Stimulated activated CD8-positive, alpha-beta memory T cell treated with anti-CD3 and anti-CD28 coated beads, Interleukin-4, amount 100 ng/mL, for 1 hour (primary cell): ENCODE measurements at regions not wholly inside any gene's neighbourhood (a gene's known extent, or its start where the extent isn't known, plus 50 kb on each side); places are given as distances from the start of the nearest gene placed in this dataset.
"Not testable (repeated sequence)": the region's sequence is repeated elsewhere in the genome, so short reads cannot be mapped to it uniquely, and the experiment has no call there.

Source experiments
- DNase-seq, 2 donors: peaks; one replicate each; pipeline ENCODE4 v3.0.0-alpha.2; 2020; ENCODE audit warnings: low read depth in 2 of 2, low spot score in 1 of 2

DNA sequence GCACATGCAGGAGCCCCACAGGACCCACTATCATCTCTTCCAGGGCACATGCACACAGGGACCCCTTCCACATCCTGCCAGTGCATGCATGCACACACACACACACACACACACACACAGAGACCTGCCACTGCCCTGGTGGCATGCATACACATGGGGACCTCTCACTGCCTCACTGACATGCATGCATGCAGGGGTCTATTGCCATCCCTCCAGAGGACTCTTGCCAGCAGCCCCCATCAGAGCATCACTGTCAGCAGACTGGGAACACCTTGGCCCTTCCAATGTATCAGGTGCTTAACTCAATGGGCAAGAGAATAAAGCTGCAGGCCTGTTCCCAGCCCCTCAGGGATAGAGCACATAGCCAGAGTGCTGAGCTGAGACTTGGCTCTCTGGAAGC, 433.6 kb upstream of the PPP1R2C start:
- no peak for DNase-seq

- no peak for DNase-seq
Observed at GRCh38 chrX:43218198-43218597, 437.9 kb upstream of the MAOA start.

DNA sequence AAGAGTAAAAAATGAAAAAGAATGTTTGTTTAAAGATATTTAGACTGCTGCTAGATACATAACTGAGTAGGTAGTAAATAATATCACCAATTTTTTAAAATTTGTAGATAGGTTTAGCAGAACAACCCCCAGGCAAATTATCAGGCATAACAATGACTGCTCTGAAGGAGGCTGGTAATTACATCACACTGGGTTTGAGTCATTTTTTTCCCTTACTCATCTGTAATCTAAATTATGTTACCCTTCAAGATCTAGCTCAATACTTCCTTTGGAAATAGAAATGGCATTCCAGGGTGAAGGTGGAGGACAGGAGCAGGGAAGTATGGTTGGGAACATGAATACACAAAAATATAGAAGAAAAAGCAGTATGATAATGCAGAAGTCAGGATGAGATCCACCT, 431.6 kb upstream of the MAOA start:
- DNase-seq = no peak

GRCh38 chrX:43225626-43226328, 430.3 kb upstream of the MAOA start:
- no peak for DNase-seq

- no peak for DNase-seq
Observed at GRCh38 chrX:43238461-43238945, 417.6 kb upstream of the MAOA start.

DNA sequence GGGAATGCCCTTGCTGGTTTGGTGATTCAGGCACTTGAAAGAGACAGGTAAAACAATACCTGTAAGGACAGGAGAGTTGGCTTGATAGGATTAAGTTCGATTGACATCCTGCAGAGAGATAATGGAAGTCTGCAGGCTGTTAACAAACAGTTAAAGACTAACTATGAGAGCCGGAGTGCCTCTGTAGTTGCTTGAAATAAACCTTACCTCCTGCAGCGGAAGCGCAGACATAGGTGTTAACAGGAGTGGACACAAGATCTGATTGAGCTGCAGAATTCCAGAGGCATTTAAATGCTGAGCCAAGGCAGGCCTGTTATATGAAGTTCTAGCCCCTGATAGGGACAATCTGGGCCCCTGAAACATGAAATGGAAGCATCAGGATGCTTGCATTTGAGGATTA, 416.7 kb upstream of the MAOA start:
- DNase-seq = no peak

DNA sequence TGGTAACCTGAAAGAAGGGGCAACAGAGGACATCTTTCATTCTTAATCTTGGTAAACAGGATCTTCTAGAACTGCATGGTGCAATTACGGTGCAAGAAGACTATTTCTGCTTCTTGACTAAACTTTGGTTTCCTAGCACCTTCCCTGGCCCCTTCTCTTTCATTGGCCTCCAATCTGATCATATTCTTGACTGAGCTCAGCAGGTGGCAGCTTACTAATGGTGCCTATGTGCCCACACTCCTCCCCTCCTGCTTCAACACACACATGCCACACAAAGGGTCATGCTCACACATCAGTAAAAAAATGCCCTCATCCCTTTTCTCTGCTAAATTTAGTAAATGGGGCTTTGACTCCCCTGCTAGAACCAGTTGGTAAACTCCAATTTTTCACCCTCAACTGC, 400.5 kb upstream of the MAOA start:
- DNase-seq = no peak

DNA sequence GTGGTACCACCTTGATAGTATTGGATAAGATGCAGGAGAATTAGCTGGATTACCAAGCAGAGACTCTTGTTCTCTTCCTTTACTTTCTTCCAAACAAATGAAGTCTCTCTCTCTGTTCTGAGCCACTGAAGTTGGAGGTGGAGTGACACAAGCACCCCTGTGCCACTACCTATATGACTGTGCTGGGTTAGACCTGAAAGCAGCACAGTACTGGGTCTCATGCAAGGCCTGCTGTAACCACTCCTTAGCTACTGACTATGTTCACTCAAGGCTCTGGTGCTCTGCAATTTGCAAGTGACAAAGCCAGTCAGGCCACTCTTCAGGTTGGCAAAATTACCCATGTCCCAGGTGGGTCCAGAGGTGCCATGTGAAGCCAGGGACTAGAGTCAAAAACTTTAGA, 389.6 kb upstream of the MAOA start:
- no peak for DNase-seq

DNA sequence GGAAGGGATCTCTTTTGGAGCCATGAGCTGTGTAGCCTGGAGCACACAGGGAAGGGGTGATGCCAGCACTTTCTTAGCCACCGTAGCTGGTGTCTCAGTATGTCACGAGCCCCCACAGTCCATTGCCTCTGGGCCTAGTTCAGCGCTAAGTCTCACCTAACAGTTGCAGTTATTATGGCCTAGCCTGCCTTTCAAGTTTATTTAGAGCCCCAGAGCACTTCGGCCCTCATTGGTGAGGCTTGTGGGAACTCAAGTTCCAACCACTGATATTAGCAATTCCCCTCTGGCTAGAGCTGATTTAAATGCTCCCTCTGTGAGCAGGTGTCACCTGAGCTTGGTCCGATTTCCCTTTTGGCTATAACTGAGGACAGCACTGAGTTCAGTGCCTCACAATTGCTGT, 388.4 kb upstream of the MAOA start:
- no peak for DNase-seq

DNA sequence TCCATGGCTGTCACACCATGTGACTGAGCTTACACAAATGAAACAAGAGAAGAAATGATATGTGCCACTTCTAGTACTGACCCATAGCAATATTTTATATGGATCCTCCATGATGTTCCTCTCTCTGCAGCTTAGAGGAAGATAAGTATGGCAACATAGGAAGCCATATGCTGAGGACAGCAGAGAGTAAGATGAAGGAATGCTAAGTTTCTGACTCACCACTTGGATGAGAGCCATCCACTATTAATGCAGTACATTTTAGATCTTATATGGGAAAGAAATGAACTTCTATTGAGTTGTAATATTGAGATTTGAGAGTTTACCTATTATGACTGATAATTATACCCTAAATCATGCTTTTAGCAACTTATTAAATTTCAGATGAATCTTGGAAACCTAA, 386.9 kb upstream of the MAOA start:
- no peak for DNase-seq

DNA sequence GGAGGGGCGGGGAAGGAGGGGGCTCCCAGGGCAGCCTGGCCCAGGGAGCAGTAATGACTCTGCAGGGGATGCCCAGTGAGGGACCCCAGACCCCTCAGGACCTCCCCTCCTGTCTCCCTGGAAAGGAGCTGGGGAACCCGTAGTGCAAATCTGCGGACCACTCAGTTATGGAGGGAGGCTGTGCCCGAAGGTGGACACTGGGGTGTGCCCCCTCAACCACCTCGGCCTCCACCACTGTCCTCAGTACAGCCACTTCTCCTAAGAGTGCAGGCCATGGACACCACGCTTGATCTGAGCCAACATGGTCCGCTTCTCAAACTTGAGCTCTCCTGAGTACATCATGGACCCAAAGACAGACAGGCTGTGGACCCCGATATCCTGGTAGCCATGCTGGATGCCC, 378.2 kb upstream of the MAOA start:
- DNase-seq = no peak

- no peak for DNase-seq
Observed at GRCh38 chrX:43278440-43278839, 377.7 kb upstream of the MAOA start.

DNA sequence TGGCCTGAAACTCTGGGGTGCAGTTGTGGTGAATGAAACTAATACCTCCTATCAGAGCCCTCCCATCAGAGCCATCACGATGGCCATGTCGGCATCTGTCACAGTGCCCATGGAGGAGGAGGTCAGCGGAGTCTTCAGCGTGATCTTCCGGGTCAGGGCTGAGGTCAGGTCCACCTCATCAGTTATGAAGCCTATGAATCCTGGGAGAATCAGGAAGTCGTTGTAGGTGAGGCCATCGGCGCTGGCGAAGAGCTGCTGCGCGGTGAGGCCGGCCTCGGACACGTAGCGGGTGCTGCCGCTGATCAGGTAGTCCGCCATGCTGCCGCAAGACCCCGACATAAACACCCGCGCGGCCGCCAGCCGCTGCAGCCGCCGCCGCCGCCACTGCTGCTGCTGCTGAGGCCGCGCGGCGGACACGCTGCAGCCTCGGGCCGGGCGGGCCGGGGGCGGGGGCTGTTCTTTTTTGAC, 376.7 kb upstream of the MAOA start:
- DNase-seq = no peak

DNA sequence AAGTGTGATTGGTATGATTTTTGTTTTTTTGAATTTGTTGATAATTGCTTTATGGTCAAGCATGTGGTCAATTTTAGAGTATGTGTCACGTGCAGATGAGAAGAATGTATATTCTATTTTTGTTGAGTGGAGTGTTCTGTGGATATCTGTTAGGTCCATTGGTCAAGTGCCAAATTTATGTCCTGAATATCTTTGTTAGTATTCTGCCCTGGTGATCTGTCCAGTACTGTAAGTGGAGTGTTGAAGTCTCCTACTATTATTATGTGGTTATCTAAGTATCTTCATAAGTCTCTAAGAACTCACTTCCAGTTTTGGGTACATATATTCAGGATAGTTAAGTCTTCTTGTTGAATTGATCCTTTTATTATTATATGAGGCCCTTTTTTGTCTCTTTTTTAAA, 372.9 kb upstream of the MAOA start:
- DNase-seq = no peak

DNA sequence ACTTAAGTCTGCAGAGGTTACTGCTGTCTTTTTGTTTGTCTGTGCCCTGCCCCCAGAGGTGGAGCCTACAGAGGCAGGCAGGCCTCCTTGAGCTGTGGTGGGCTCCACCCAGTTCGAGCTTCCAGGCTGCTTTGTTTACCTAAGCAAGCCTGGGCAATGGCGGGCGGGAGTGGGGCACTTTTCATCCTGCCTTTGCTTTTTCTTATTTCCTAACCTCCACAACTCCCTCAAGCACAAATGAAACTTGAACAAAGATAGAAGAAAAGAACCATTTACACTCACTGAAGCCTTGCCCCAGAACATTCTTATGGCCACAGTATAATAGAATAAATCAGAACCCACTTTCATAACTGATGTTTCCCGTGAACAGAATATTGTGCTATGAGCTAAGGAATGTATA, 344.5 kb upstream of the MAOA start:
- DNase-seq = not testable (repeated sequence)

DNA sequence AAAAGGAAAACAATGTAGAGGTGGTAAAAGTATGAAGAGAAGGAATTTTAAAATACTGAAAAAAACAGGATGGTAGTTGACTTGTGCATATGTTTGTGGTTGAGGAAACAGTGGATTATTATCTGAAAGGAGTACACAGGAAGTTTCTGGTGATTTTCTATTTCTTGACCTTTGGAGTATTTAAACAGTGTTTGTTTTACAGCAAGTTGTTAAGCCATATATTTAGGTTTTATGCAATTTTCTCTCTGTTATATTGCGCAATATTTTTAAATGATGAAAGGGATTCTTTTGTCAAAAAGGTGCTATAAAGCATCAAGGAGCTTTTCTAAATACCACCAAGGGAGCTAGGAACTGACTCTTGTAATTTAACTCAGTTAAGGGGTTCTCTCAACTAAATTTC, 343.1 kb upstream of the MAOA start:
- DNase-seq = no peak

GRCh38 chrX:43314525-43314924, 341.6 kb upstream of the MAOA start:
- no peak for DNase-seq

DNA sequence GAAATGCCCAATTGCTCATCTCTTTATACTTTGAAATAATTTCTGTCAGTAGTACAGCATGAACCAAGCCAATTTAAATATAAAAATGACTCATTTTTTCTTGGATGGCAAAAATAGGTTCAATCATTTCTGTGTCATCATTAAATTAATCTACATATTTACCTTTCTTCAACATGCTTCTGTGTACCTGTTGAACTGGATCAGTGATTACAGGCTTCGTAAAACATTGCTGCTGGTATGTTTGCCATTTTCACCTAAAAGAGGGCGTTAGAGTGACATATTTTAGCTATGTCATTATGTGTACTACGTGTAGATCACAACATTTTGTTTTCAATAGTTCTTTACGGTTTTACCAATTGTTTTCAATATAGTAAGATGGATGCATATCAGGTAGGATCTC, 340.5 kb upstream of the MAOA start:
- no peak for DNase-seq

- no peak for DNase-seq
Observed at GRCh38 chrX:43316146-43316545, 340.0 kb upstream of the MAOA start.

DNA sequence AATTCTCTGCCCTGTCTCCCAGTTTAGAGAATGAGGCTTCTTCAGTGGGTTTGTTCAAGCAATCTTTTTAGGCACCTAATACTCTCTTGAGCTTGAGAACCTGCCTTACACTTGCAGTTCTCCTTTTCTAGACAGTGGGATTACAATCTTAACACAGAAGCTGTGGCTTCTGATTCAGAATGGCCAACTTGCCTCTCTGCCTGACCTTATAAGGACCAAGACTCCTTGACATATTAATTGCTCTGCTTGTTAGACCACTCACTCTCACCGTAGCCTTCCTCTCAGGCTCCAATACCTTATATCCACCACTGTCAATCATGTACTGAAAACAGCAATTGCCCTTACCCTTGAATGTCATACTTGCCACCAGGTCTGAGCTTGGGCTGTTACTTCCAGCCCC, 338.7 kb upstream of the MAOA start:
- DNase-seq = no peak

DNA sequence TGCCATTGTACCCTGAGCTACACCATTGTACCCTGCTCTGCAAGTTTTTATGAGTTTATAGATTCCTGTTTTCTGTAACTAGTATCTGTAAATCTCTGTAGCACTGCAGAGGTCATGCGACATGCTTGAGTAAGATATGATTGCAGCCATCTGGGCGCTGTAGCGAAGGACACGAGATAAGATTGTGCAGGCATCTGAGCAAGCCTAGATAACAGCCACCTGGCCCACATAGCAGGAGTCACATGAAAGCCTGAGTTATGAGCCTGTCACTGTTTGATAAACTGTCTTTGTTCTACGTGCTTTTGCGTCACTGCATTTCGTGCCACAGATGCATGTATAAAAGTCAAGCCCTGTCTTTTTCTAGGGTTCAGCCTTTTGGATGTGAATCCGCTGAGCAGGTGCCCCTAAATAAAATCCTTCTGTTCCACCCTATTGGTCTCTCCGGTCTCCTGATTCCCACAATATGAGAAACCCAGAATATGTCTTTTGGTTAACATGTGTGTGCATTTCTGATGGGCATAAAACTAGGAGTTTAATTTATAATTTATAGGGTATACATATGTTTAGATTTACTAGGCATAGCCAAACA, 327.6 kb upstream of the MAOA start:
- DNase-seq = no peak

GRCh38 chrX:43333543-43333942, 322.6 kb upstream of the MAOA start:
- DNase-seq = no peak

GRCh38 chrX:43345166-43345565, 310.9 kb upstream of the MAOA start:
- no peak for DNase-seq
